Smooth muscle cell (in vitro differentiated cells): ENCODE measurements at regions not wholly inside any gene's neighbourhood (a gene's known extent, or its start where the extent isn't known, plus 50 kb on each side); places are given as distances from the start of the nearest gene placed in this dataset.

ENCODE experiments used
- DNase-seq: peaks from one replicate; lab custom pipeline; 2025; ENCODE audit not compliant: unreplicated experiment; lab: John Stamatoyannopoulos, UW
- H2AFZ ChIP-seq: fragments of 200-600 bp; sonication (generic); 2 replicates; pipeline ENCODE4 v1.6.0; 2016; ENCODE audit warnings: antibody characterized with exemption, low read depth, mild to moderate bottlenecking
- H3F3A ChIP-seq: fragments of 200-600 bp; sonication (generic); 2 replicates; pipeline ENCODE4 v1.6.0; 2017; ENCODE audit warnings: antibody characterized with exemption, low read depth
- H3K27ac ChIP-seq: fragments of 200-600 bp; sonication (generic); 2 replicates; pipeline ENCODE4 v1.5.1; 2016; ENCODE audit warnings: low read depth, mild to moderate bottlenecking
- H3K27me3 ChIP-seq: fragments of 200-600 bp; sonication (generic); 2 replicates; pipeline ENCODE4 v1.6.1; 2016; ENCODE audit warnings: low read depth, mild to moderate bottlenecking
- H3K36me3 ChIP-seq: fragments of 200-600 bp; sonication (generic); 2 replicates; pipeline ENCODE4 v1.5.1; 2016; ENCODE audit warnings: low read depth
- H3K4me1 ChIP-seq: fragments of 200-600 bp; sonication (generic); 2 replicates; pipeline ENCODE4 v1.5.1; 2016; ENCODE audit warnings: low read depth
- H3K4me2 ChIP-seq: fragments of 200-600 bp; sonication (generic); 2 replicates; pipeline ENCODE4 v1.6.0; 2016; ENCODE audit warnings: mild to moderate bottlenecking
- H3K4me3 ChIP-seq: fragments of 200-600 bp; sonication (generic); 2 replicates; pipeline ENCODE4 v1.5.1; 2016; ENCODE audit warnings: mild to moderate bottlenecking
- H3K79me2 ChIP-seq: fragments of 200-600 bp; sonication (generic); 2 replicates; pipeline ENCODE4 v1.6.0; 2016; ENCODE audit warnings: low read depth, mild to moderate bottlenecking
- H3K9ac ChIP-seq: fragments of 200-600 bp; sonication (generic); 2 replicates; pipeline ENCODE4 v1.6.0; 2016; ENCODE audit warnings: low read depth
- H3K9me3 ChIP-seq: fragments of 200-600 bp; sonication (generic); replicated peaks from 2 replicates; pipeline ENCODE4 v1.5.1; 2016; ENCODE audit warnings: low read depth
- H4K20me1 ChIP-seq: fragments of 200-600 bp; sonication (generic); 2 replicates; pipeline ENCODE4 v1.6.0; 2016; ENCODE audit warnings: low read depth
- CTCF ChIP-seq: fragments of 200-600 bp; sonication (generic); IDR thresholded peaks from 2 replicates; pipeline ENCODE4 v1.5.1; 2017; ENCODE audit warnings: borderline replicate concordance, mild to moderate bottlenecking, antibody characterized with exemption; ENCODE audit not compliant: insufficient read depth, poor library complexity, severe bottlenecking
- WGBS: methylation state at CpG from one replicate; pipeline ENCODE4 v1.1.7; 2016; ENCODE audit warnings: low lambda C conversion rate; 5-methylcytosine and 5-hydroxymethylcytosine counted together

GRCh38 chr3:103057003-103057402 lies 622.2 kb downstream of the ZPLD1 start:
- Histone ChIP-seq H2AFZ (no peak overlapping the region), H3K79me2 (no peaks in the 10 kb centered on the region), H3K9ac (no peak overlapping the region), H3K4me3 (no peak overlapping the region), H3K27ac (no peak overlapping the region), H4K20me1 (no peaks in the 10 kb centered on the region), H3K4me2 (no peak overlapping the region), H3K4me1 (no peaks in the 10 kb centered on the region), H3F3A (no peaks in the 10 kb centered on the region), H3K9me3 (no peaks in the 10 kb centered on the region), H3K27me3 (no peaks in the 10 kb centered on the region), H3K36me3 (no peaks in the 10 kb centered on the region)
- no peak for DNase-seq
- no peak for TF ChIP-seq CTCF
- WGBS: 87% methylated on average over 6 of the region's 6 CpGs

- no peak overlapping the region for H3K4me2 ChIP-seq
These were observed 622.7 kb downstream of the ZPLD1 start for GRCh38 chr3:103057487-103057886.

GRCh38 chr3:103059432-103059831 lies 624.6 kb downstream of the ZPLD1 start:
- no peaks in the 10 kb centered on the region for H3F3A ChIP-seq
- H3K4me1 ChIP-seq: no peaks in the 10 kb centered on the region
- no peak for TF ChIP-seq CTCF
- no peak overlapping the region for H3K4me2 ChIP-seq
- H3K27ac ChIP-seq: no peak overlapping the region
- no peaks in the 10 kb centered on the region for H4K20me1 ChIP-seq
- H3K27me3 ChIP-seq: no peaks in the 10 kb centered on the region
- no peak overlapping the region for H3K9ac ChIP-seq
- H3K4me3 ChIP-seq: no peak overlapping the region
- no peak for DNase-seq
- no peaks in the 10 kb centered on the region for H3K36me3 ChIP-seq
- no peaks in the 10 kb centered on the region for H3K79me2 ChIP-seq
- WGBS: 82% methylated on average over 2 of the region's 2 CpGs
- H2AFZ ChIP-seq: peak overlapping the region; percentile 25
- no peaks in the 10 kb centered on the region for H3K9me3 ChIP-seq

More at GRCh38 chr3:103057487-103057886, 622.7 kb downstream of the ZPLD1 start:
- H3K27me3 ChIP-seq: no peaks in the 10 kb centered on the region
- no peaks in the 10 kb centered on the region for H3K9me3 ChIP-seq
- no peak overlapping the region for H3K4me3 ChIP-seq
- H3F3A ChIP-seq: no peaks in the 10 kb centered on the region
- H3K9ac ChIP-seq: no peak overlapping the region
- no peak for DNase-seq
- H4K20me1 ChIP-seq: no peaks in the 10 kb centered on the region
- H3K36me3 ChIP-seq: no peaks in the 10 kb centered on the region
- no peak overlapping the region for H2AFZ ChIP-seq
- no peaks in the 10 kb centered on the region for H3K4me1 ChIP-seq
- no peaks in the 10 kb centered on the region for H3K79me2 ChIP-seq
- no peak overlapping the region for H3K27ac ChIP-seq
- TF ChIP-seq CTCF: no peak

- no peak overlapping the region for H3K4me2 ChIP-seq
These were observed 625.4 kb downstream of the ZPLD1 start for GRCh38 chr3:103060242-103060641.

More at GRCh38 chr3:103060242-103060641, 625.4 kb downstream of the ZPLD1 start:
- Histone ChIP-seq H3K9me3 (no peaks in the 10 kb centered on the region), H3K9ac (no peak overlapping the region), H3F3A (no peaks in the 10 kb centered on the region), H3K27ac (no peak overlapping the region), H3K79me2 (no peaks in the 10 kb centered on the region), H3K4me3 (no peak overlapping the region), H3K36me3 (no peaks in the 10 kb centered on the region), H3K4me1 (no peaks in the 10 kb centered on the region), H2AFZ (no peak overlapping the region), H3K27me3 (no peaks in the 10 kb centered on the region), H4K20me1 (no peaks in the 10 kb centered on the region)
- no peak for TF ChIP-seq CTCF
- WGBS: 94% methylated on average over 3 of the region's 3 CpGs
- DNase-seq: no peak
